Natural killer cell (primary cell): ENCODE measurements at regions not wholly inside any gene's neighbourhood (a gene's known extent, or its start where the extent isn't known, plus 50 kb on each side); places are given as distances from the start of the nearest gene placed in this dataset.

ENCODE experiments used
- ATAC-seq, 3 donors: fragments of 150-1000 bp in 2 of 3; fragments of 200-7000 bp in 1 of 3; cut with Tn5 transposase; 1 replicate in 1 of 3; 2 replicates in 2 of 3; pipeline ENCODE4 v1.10.0; 2021; ENCODE audit warnings: mild to moderate bottlenecking in 2 of 3, moderate library complexity in 2 of 3
- DNase-seq, 2 donors: peaks; one replicate each; pipeline versions ENCODE4 v3.0.0 to v3.0.0-alpha.2; 2013 to 2021; ENCODE audit warnings: mixed read lengths in 1 of 2
- H3K27ac ChIP-seq: one replicate; pipeline ENCODE4 v1.5.1; 2013; ENCODE audit warnings: mild to moderate bottlenecking, low read length
- H3K27me3 ChIP-seq: one replicate; pipeline ENCODE4 v1.6.1; 2013; ENCODE audit warnings: low read length; ENCODE audit not compliant: control insufficient read depth, insufficient read depth
- H3K36me3 ChIP-seq: one replicate; pipeline ENCODE4 v1.6.1; 2013; ENCODE audit warnings: low read length; ENCODE audit not compliant: control insufficient read depth, insufficient read depth
- H3K4me1 ChIP-seq: one replicate; pipeline ENCODE4 v1.6.1; 2013; ENCODE audit warnings: low read length; ENCODE audit not compliant: control insufficient read depth, insufficient read depth
- H3K4me3 ChIP-seq: one replicate; pipeline ENCODE4 v1.5.1; 2013; ENCODE audit warnings: low read length
- H3K9me3 ChIP-seq: one replicate; pipeline ENCODE4 v1.6.1; 2013; ENCODE audit warnings: low read length; ENCODE audit not compliant: control insufficient read depth, insufficient read depth
- H3K27ac Mint-ChIP-seq, 2 donors: one replicate each; pipeline ENCODE4 v1.8.0; 2022; ENCODE audit warnings: mild to moderate bottlenecking in 2 of 2, mixed read lengths in 2 of 2, moderate library complexity in 1 of 2
- H3K27me3 Mint-ChIP-seq, 2 donors: one replicate each; pipeline ENCODE4 v1.8.0; 2022; ENCODE audit warnings: low read depth in 2 of 2, mixed read lengths in 2 of 2
- H3K36me3 Mint-ChIP-seq: one replicate; pipeline ENCODE4 v1.8.0; 2022; ENCODE audit warnings: mixed read lengths
- H3K4me1 Mint-ChIP-seq, 2 donors: one replicate each; pipeline ENCODE4 v1.8.0; 2022; ENCODE audit warnings: mixed read lengths in 2 of 2
- H3K4me3 Mint-ChIP-seq: one replicate; pipeline ENCODE4 v1.8.0; 2022; ENCODE audit warnings: mild to moderate bottlenecking, moderate library complexity, mixed read lengths
- H3K9me3 Mint-ChIP-seq, 2 donors: one replicate each; pipeline ENCODE4 v1.8.0; 2022; ENCODE audit warnings: mixed read lengths in 2 of 2
- WGBS: methylation state at CpG from one replicate; pipeline ENCODE4 v1.1.7; 2013; ENCODE audit warnings: missing lambda C conversion rate; ENCODE audit not compliant: insufficient coverage; 5-methylcytosine and 5-hydroxymethylcytosine counted together
- intact Hi-C: fragments of 100-400 bp; cut with micrococcal nuclease; formaldehyde crosslinking; loops from one replicate; pipeline ENCODE4 v1.14.2; 2022
- TF ChIP-seq, protein P1 (sequence below): fragments of 200-600 bp; IDR thresholded peaks from one replicate; pipeline ENCODE4 v1.8.0; 2022; ENCODE audit warnings: antibody characterized with exemption

DNA sequence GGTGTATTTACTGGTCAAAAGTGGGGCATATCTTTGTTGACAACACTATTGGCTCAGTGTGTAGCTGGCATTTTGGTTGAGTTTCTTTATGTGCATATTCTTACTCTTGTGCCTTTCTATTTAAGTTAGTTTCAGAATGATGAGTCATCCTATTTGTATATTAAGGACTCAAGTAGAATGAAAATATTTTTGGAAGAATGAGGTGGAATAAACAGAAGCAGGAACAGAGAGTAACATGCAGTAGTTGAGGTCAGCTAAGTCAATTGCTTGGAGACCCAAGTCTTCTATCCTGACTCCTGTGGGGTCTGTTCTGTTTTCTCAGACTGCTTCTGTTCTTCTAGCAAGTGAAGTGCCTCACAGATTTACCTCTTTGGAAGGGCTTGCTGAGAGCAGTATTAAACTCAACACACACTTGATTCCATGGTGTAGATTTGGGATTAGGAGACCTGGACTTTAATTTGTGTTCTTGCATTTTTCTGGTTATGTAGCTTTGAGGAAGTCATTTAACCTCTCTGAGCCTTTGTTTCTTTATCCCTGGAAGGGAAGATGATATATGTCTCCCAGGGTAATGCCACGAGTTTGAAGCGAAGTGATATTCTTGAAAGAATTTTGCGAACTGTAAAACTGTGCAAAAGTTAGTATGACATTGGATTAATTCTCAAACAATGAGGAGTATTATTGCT is 324.3 kb downstream of the QKI start:
- Histone ChIP-seq H3K36me3 (no peaks in the 10 kb centered on the region), H3K4me3 (no peak overlapping the region), H3K4me1 (peaks cover 13% of the 10 kb centered on the region), H3K9me3 (no peaks in the 10 kb centered on the region), H3K27me3 (no peaks in the 10 kb centered on the region), H3K27ac (no peak overlapping the region)
- H3K27ac Mint-ChIP-seq: no peak overlapping the region
- no peak for DNase-seq
- H3K36me3 Mint-ChIP-seq: no peaks in the 10 kb centered on the region
- intact Hi-C loops: no loop called here
- H3K27me3 Mint-ChIP-seq: peaks cover 10 to 12% of the 10 kb centered on the region in 2 donors
- 90% methylated on average over 3 of the region's 3 CpGs for WGBS
- no peak overlapping the region for H3K4me3 Mint-ChIP-seq
- TF ChIP-seq, protein P1, sequence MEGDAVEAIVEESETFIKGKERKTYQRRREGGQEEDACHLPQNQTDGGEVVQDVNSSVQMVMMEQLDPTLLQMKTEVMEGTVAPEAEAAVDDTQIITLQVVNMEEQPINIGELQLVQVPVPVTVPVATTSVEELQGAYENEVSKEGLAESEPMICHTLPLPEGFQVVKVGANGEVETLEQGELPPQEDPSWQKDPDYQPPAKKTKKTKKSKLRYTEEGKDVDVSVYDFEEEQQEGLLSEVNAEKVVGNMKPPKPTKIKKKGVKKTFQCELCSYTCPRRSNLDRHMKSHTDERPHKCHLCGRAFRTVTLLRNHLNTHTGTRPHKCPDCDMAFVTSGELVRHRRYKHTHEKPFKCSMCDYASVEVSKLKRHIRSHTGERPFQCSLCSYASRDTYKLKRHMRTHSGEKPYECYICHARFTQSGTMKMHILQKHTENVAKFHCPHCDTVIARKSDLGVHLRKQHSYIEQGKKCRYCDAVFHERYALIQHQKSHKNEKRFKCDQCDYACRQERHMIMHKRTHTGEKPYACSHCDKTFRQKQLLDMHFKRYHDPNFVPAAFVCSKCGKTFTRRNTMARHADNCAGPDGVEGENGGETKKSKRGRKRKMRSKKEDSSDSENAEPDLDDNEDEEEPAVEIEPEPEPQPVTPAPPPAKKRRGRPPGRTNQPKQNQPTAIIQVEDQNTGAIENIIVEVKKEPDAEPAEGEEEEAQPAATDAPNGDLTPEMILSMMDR: no peak
- H3K9me3 Mint-ChIP-seq: no peaks in the 10 kb centered on the region
- H3K4me1 Mint-ChIP-seq: peaks cover 22 to 30% of the 10 kb centered on the region in 2 donors
- no peak for ATAC-seq

DNA sequence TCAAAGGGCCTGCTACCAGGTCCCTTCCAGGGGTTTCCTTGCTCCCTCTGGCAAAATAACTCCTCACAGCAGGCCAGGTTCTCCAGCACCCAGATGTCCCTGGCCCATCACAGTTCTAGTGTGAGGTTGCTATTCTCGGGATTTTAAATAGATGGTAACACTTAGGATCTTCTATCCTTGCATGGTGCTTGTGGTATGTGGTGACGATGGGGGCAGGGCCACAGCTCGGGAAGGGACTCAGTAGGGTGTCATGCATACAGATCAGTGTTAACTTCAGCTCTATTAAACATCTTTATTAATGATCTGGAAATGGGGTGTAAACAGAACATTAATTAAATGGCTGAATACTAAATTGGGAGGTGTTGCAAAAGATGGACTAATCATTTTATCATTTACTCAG is 323.8 kb downstream of the QKI start:
- Histone ChIP-seq H3K4me1 (peaks cover 13% of the 10 kb centered on the region), H3K27ac (no peak overlapping the region), H3K36me3 (no peaks in the 10 kb centered on the region), H3K27me3 (no peaks in the 10 kb centered on the region), H3K4me3 (no peak overlapping the region), H3K9me3 (no peaks in the 10 kb centered on the region)
- intact Hi-C loops: no loop called here
- 88% methylated on average over 2 of the region's 3 CpGs for WGBS
- Mint-ChIP-seq H3K4me1 (peaks cover 22 to 30% of the 10 kb centered on the region in 2 donors), H3K27ac (no peak overlapping the region), H3K9me3 (no peaks in the 10 kb centered on the region), H3K4me3 (no peak overlapping the region), H3K36me3 (no peaks in the 10 kb centered on the region), H3K27me3 (peaks cover 10 to 18% of the 10 kb centered on the region in 2 donors)
- ATAC-seq (no peak), DNase-seq (no peak)
- TF ChIP-seq, protein P1: no peak

DNA sequence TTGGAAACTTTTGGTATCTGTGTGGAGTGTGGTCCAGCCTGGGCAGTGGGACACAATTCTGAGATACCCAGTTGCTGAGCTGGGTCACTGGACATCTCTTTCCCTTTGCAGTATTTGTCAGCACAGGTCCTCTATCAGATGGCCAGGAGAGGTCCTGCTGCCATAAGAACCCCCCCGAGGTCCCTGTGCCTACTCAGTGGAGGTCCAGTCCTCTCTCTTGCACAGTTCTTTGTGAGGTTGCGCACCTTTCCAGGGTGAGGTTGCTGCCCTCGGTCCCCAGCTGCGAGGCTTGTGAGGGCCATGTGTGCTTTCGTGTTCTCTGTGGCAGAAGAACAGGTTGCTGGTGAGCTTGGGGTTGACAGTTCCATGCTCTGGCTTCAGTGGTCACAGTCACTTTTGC is 320.6 kb downstream of the QKI start:
- no peaks in the 10 kb centered on the region for H3K27me3 ChIP-seq
- no peak overlapping the region for H3K4me3 ChIP-seq
- Mint-ChIP-seq H3K4me3 (no peak overlapping the region), H3K27me3 (peaks cover 6 to 21% of the 10 kb centered on the region in 2 donors), H3K9me3 (no peaks in the 10 kb centered on the region), H3K27ac (no peak overlapping the region), H3K4me1 (peaks cover 22 to 25% of the 10 kb centered on the region in 2 donors), H3K36me3 (no peaks in the 10 kb centered on the region)
- WGBS: 62% methylated on average over 5 of the region's 5 CpGs
- DNase-seq (no peak), ATAC-seq (peak in 1 of 3 donors; percentile 18)
- peaks cover 13% of the 10 kb centered on the region for H3K4me1 ChIP-seq
- no peak overlapping the region for H3K27ac ChIP-seq
- no peaks in the 10 kb centered on the region for H3K36me3 ChIP-seq
- TF ChIP-seq, protein P1: no peak
- intact Hi-C loops: no loop called here
- no peaks in the 10 kb centered on the region for H3K9me3 ChIP-seq

DNA sequence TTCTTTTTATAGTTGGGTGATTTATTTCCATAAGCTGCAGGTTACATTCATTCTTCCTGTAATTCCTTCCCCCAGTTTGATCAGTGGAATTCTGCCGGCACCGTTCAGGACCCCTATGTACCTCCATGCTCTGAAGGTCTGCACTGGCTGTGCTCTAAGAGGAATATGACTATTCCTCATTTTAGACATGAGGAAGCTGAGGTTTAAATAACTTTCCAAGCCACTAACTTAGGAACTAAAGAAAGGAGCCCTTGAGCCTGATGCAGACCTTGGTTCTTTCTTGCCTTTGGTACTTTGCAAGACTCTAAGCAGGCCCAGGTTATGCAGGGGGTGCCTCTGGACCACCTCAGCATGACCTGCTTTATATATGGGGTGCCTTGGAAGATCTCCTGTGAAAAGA is 318.5 kb downstream of the QKI start:
- Histone ChIP-seq H3K36me3 (no peaks in the 10 kb centered on the region), H3K27ac (no peak overlapping the region), H3K9me3 (no peaks in the 10 kb centered on the region), H3K4me1 (peaks cover 21% of the 10 kb centered on the region), H3K27me3 (no peaks in the 10 kb centered on the region), H3K4me3 (no peak overlapping the region)
- no peaks in the 10 kb centered on the region for H3K36me3 Mint-ChIP-seq
- no peaks in the 10 kb centered on the region for H3K9me3 Mint-ChIP-seq
- peaks cover 20 to 21% of the 10 kb centered on the region in 2 donors for H3K4me1 Mint-ChIP-seq
- no peak overlapping the region for H3K4me3 Mint-ChIP-seq
- WGBS: 36% methylated on average over 2 of the region's 2 CpGs
- no peak for ATAC-seq
- DNase-seq: no peak
- intact Hi-C loops: no loop called here
- H3K27me3 Mint-ChIP-seq: peaks cover 6 to 21% of the 10 kb centered on the region in 2 donors
- H3K27ac Mint-ChIP-seq: no peak overlapping the region
- TF ChIP-seq, protein P1: no peak
